SK-N-SH (cell line): ENCODE measurements at regions not wholly inside any gene's neighbourhood (a gene's known extent, or its start where the extent isn't known, plus 50 kb on each side); places are given as distances from the start of the nearest gene placed in this dataset.

Experiments
- CHD2 ChIP-seq: fragments of 150-350 bp; IDR thresholded peaks from 2 replicates; pipeline ENCODE4 v1.6.1; 2018; ENCODE audit warnings: low read length; ENCODE audit not compliant: partially characterized antibody
- EP300 ChIP-seq, 2 experiments: IDR thresholded peaks; 2 replicates each; pipeline versions ENCODE4 v1.4.0 to v1.6.1; 2012; ENCODE audit warnings: borderline replicate concordance in 1 of 2, low read depth in 1 of 2, low read length in 1 of 2
- EZH2phosphoT487 ChIP-seq: fragments of 200-600 bp; sonication (generic); IDR thresholded peaks from 2 replicates; pipeline ENCODE4 v1.6.1; 2017; ENCODE audit warnings: low read depth, mixed run types, mild to moderate bottlenecking, antibody characterized with exemption, moderate library complexity, borderline replicate concordance
- FOXM1 ChIP-seq: IDR thresholded peaks from 2 replicates; pipeline ENCODE4 v1.4.0; 2012; ENCODE audit warnings: low read depth, mild to moderate bottlenecking
- JUND ChIP-seq: IDR thresholded peaks from 2 replicates; pipeline ENCODE4 v1.4.0; 2012
- POLR2AphosphoS5 ChIP-seq: IDR thresholded peaks from 2 replicates; pipeline ENCODE4 v1.6.1; 2012; ENCODE audit warnings: low read depth, low read length
- RFX5 ChIP-seq: IDR thresholded peaks from 2 replicates; pipeline ENCODE4 v1.6.1; 2012; ENCODE audit warnings: mild to moderate bottlenecking, improper control_type of control experiment, low read length
- SIN3A ChIP-seq: IDR thresholded peaks from 2 replicates; pipeline ENCODE4 v1.6.1; 2012; ENCODE audit warnings: low read depth, mild to moderate bottlenecking, low read length, moderate library complexity, borderline replicate concordance
- YY1 ChIP-seq: IDR thresholded peaks from 2 replicates; pipeline ENCODE4 v1.4.0; 2012; ENCODE audit warnings: low read depth, mild to moderate bottlenecking
- TF ChIP-seq, protein P1 (sequence below): fragments of 200-600 bp; sonication (generic); IDR thresholded peaks from 2 replicates; pipeline ENCODE4 v1.6.1; 2017; ENCODE audit warnings: antibody characterized with exemption, mild to moderate bottlenecking, moderate library complexity
- TF ChIP-seq, protein P2 (sequence below): fragments of 150-350 bp; IDR thresholded peaks from 2 replicates; pipeline ENCODE4 v1.6.1; 2017; ENCODE audit warnings: antibody characterized with exemption, low read length, low read depth, borderline replicate concordance
- TF ChIP-seq, protein P3 (sequence below): IDR thresholded peaks from 2 replicates; pipeline ENCODE4 v1.4.0; 2012; ENCODE audit warnings: low read depth, borderline replicate concordance

DNA sequence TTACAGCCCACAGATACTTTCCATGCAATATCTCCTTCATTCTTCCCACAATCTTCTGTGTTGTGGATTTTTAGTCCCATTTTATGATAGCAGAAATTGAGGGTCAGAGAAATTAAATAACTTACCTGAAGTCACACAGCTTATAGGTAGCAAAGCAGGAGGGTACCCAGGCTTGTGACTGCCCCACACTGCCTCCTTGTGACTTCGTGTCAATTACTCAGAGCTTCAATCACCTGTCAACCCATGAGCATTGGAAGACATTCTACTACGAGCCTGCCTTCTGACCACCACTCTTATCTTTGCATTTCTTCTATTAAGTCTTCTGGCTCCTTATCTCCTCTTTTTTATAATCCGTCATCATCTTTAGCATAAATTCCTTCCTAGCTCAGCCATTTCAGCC lies 71.6 kb upstream of the NRSN1 start:
- TF ChIP-seq EP300 (IDR thresholded peaks at IDR 0.05; ENCODE audit: borderline replicate concordance in 1 of 2, low read depth in 1 of 2, low read length in 1 of 2): no peak
- no peak for TF ChIP-seq YY1
- TF ChIP-seq, protein P1, sequence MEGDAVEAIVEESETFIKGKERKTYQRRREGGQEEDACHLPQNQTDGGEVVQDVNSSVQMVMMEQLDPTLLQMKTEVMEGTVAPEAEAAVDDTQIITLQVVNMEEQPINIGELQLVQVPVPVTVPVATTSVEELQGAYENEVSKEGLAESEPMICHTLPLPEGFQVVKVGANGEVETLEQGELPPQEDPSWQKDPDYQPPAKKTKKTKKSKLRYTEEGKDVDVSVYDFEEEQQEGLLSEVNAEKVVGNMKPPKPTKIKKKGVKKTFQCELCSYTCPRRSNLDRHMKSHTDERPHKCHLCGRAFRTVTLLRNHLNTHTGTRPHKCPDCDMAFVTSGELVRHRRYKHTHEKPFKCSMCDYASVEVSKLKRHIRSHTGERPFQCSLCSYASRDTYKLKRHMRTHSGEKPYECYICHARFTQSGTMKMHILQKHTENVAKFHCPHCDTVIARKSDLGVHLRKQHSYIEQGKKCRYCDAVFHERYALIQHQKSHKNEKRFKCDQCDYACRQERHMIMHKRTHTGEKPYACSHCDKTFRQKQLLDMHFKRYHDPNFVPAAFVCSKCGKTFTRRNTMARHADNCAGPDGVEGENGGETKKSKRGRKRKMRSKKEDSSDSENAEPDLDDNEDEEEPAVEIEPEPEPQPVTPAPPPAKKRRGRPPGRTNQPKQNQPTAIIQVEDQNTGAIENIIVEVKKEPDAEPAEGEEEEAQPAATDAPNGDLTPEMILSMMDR: no peak
- no peak for TF ChIP-seq POLR2AphosphoS5
- TF ChIP-seq, protein P2, sequence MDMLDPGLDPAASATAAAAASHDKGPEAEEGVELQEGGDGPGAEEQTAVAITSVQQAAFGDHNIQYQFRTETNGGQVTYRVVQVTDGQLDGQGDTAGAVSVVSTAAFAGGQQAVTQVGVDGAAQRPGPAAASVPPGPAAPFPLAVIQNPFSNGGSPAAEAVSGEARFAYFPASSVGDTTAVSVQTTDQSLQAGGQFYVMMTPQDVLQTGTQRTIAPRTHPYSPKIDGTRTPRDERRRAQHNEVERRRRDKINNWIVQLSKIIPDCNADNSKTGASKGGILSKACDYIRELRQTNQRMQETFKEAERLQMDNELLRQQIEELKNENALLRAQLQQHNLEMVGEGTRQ: no peak
- no peak for TF ChIP-seq EZH2phosphoT487
- TF ChIP-seq JUND: no peak
- TF ChIP-seq FOXM1: no peak
- TF ChIP-seq CHD2: no peak
- TF ChIP-seq, protein P3, sequence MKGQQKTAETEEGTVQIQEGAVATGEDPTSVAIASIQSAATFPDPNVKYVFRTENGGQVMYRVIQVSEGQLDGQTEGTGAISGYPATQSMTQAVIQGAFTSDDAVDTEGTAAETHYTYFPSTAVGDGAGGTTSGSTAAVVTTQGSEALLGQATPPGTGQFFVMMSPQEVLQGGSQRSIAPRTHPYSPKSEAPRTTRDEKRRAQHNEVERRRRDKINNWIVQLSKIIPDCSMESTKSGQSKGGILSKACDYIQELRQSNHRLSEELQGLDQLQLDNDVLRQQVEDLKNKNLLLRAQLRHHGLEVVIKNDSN: no peak
- no peak for TF ChIP-seq RFX5
- no peak for TF ChIP-seq SIN3A
